ENCODE measurements at regions not wholly inside any gene's neighbourhood (a gene's known extent, or its start where the extent isn't known, plus 50 kb on each side); places are given as distances from the start of the nearest gene placed in this dataset.
"Not testable (repeated sequence)": the region's sequence is repeated elsewhere in the genome, so short reads cannot be mapped to it uniquely, and the experiment has no call there.

- Histone ChIP-seq H4K20me1 (ENCODE audit: control insufficient read depth, extremely low read depth, insufficient read depth, low read length) (no peaks in the 10 kb centered on the region), H3K4me3 (ENCODE audit: control insufficient read depth in 2 of 3, extremely low read depth in 1 of 3, insufficient read depth in 2 of 3, low read depth in 1 of 3, low read length in 3 of 3) (no peak overlapping the region), H3K4me2 (ENCODE audit: control insufficient read depth, extremely low read depth, insufficient read depth, low read depth, low read length) (no peak overlapping the region), H3K27me3 (ENCODE audit: control insufficient read depth, extremely low read depth, insufficient read depth, low read length) (no peaks in the 10 kb centered on the region), H3K9ac (ENCODE audit: control insufficient read depth, extremely low read depth, insufficient read depth, low read length) (no peak overlapping the region), H3K27ac (ENCODE audit: control insufficient read depth, insufficient read depth, low read length) (no peak overlapping the region), H3K79me2 (ENCODE audit: control insufficient read depth, insufficient read depth, low read length) (no peaks in the 10 kb centered on the region), H3K9me1 (ENCODE audit: control insufficient read depth, extremely low read depth, insufficient read depth, low read length) (no peaks in the 10 kb centered on the region), H3K4me1 (ENCODE audit: control insufficient read depth, extremely low read depth, insufficient read depth, low read length) (no peaks in the 10 kb centered on the region), H3K36me3 (ENCODE audit: control insufficient read depth in 2 of 2, extremely low read depth in 1 of 2, insufficient read depth in 2 of 2, low read length in 2 of 2) (no peaks in the 10 kb centered on the region), H2AFZ (ENCODE audit: control insufficient read depth, low read length) (no peak overlapping the region), H3K9me3 (ENCODE audit: control insufficient read depth, low read depth, low read length) (no peaks in the 10 kb centered on the region)
- FAIRE-seq (no peak), DNase-seq (ENCODE audit: low read depth, low spot score) (no peak)
- dilution Hi-C loops (cut with MboI; ENCODE audit: extremely low pct_ligation_motif_present, low sequenced_read_pairs) = no loop called here
- TF ChIP-seq EZH2 (IDR thresholded peaks at IDR 0.05; ENCODE audit: low read length) (no peak), CTCF (optimal IDR thresholded peaks at IDR 0.05 in 1 of 3, IDR thresholded peaks at IDR 0.05 in 1 of 3, conservative IDR thresholded peaks at IDR 0.05 in 1 of 3; ENCODE audit: extremely low read depth in 1 of 3, insufficient read depth in 2 of 3, low read length in 3 of 3) (no peak)
Observed at GRCh38 chr5:56732121-56732520, 83.2 kb upstream of the MAP3K1 start.

- H3K4me3 ChIP-seq (ENCODE audit: control insufficient read depth in 2 of 3, extremely low read depth in 1 of 3, insufficient read depth in 2 of 3, low read depth in 1 of 3, low read length in 3 of 3); H3K79me2 ChIP-seq (ENCODE audit: control insufficient read depth, insufficient read depth, low read length); H3K27ac ChIP-seq (ENCODE audit: control insufficient read depth, insufficient read depth, low read length); H3K9ac ChIP-seq (ENCODE audit: control insufficient read depth, extremely low read depth, insufficient read depth, low read length); H2AFZ ChIP-seq (ENCODE audit: control insufficient read depth, low read length); H3K4me2 ChIP-seq (ENCODE audit: control insufficient read depth, extremely low read depth, insufficient read depth, low read depth, low read length); FAIRE-seq; H4K20me1 ChIP-seq (ENCODE audit: control insufficient read depth, extremely low read depth, insufficient read depth, low read length); H3K9me3 ChIP-seq (ENCODE audit: control insufficient read depth, low read depth, low read length); dilution Hi-C loops (cut with MboI; ENCODE audit: extremely low pct_ligation_motif_present, low sequenced_read_pairs); H3K36me3 ChIP-seq (ENCODE audit: control insufficient read depth in 2 of 2, extremely low read depth in 1 of 2, insufficient read depth in 2 of 2, low read length in 2 of 2); H3K9me1 ChIP-seq (ENCODE audit: control insufficient read depth, extremely low read depth, insufficient read depth, low read length); DNase-seq (ENCODE audit: low read depth, low spot score); H3K27me3 ChIP-seq (ENCODE audit: control insufficient read depth, extremely low read depth, insufficient read depth, low read length); H3K4me1 ChIP-seq (ENCODE audit: control insufficient read depth, extremely low read depth, insufficient read depth, low read length): not testable (repeated sequence)
Observed at GRCh38 chr5:56731473-56731872, 83.9 kb upstream of the MAP3K1 start.

- TF ChIP-seq CTCF (optimal IDR thresholded peaks at IDR 0.05 in 1 of 3, IDR thresholded peaks at IDR 0.05 in 1 of 3, conservative IDR thresholded peaks at IDR 0.05 in 1 of 3; ENCODE audit: extremely low read depth in 1 of 3, insufficient read depth in 2 of 3, low read length in 3 of 3) = no peak
- TF ChIP-seq EZH2 (IDR thresholded peaks at IDR 0.05; ENCODE audit: low read length) = no peak
- Histone ChIP-seq H2AFZ (ENCODE audit: control insufficient read depth, low read length) (no peak overlapping the region), H3K9me3 (ENCODE audit: control insufficient read depth, low read depth, low read length) (no peaks in the 10 kb centered on the region), H3K27ac (ENCODE audit: control insufficient read depth, insufficient read depth, low read length) (no peak overlapping the region), H3K4me3 (ENCODE audit: control insufficient read depth in 2 of 3, extremely low read depth in 1 of 3, insufficient read depth in 2 of 3, low read depth in 1 of 3, low read length in 3 of 3) (no peak overlapping the region), H3K36me3 (ENCODE audit: control insufficient read depth in 2 of 2, extremely low read depth in 1 of 2, insufficient read depth in 2 of 2, low read length in 2 of 2) (no peaks in the 10 kb centered on the region), H3K4me1 (ENCODE audit: control insufficient read depth, extremely low read depth, insufficient read depth, low read length) (no peaks in the 10 kb centered on the region), H3K27me3 (ENCODE audit: control insufficient read depth, extremely low read depth, insufficient read depth, low read length) (no peaks in the 10 kb centered on the region), H3K4me2 (ENCODE audit: control insufficient read depth, extremely low read depth, insufficient read depth, low read depth, low read length) (no peak overlapping the region), H3K79me2 (ENCODE audit: control insufficient read depth, insufficient read depth, low read length) (no peaks in the 10 kb centered on the region), H3K9me1 (ENCODE audit: control insufficient read depth, extremely low read depth, insufficient read depth, low read length) (no peaks in the 10 kb centered on the region), H4K20me1 (ENCODE audit: control insufficient read depth, extremely low read depth, insufficient read depth, low read length) (no peaks in the 10 kb centered on the region), H3K9ac (ENCODE audit: control insufficient read depth, extremely low read depth, insufficient read depth, low read length) (no peak overlapping the region)
- FAIRE-seq = no peak
- dilution Hi-C loops (cut with MboI; ENCODE audit: extremely low pct_ligation_motif_present, low sequenced_read_pairs) = no loop called here
- DNase-seq (ENCODE audit: low read depth, low spot score) = no peak
Observed at GRCh38 chr5:56729488-56729887, 85.9 kb upstream of the MAP3K1 start.
